GM18870 (cell line): ENCODE measurements at regions not wholly inside any gene's neighbourhood (a gene's known extent, or its start where the extent isn't known, plus 50 kb on each side); places are given as distances from the start of the nearest gene placed in this dataset.

Source experiments
- ATAC-seq: cut with Tn5 transposase; IDR thresholded peaks from one replicate; pipeline ENCODE4 v1.9.1; 2021; ENCODE audit warnings: moderate library complexity; ENCODE audit not compliant: unreplicated experiment

GRCh38 chr3:190790185-190790584 is 72.3 kb downstream of the GMNC start:
- no peak for ATAC-seq

GRCh38 chr3:190786898-190787297 is 75.6 kb downstream of the GMNC start:
- ATAC-seq: no peak

DNA sequence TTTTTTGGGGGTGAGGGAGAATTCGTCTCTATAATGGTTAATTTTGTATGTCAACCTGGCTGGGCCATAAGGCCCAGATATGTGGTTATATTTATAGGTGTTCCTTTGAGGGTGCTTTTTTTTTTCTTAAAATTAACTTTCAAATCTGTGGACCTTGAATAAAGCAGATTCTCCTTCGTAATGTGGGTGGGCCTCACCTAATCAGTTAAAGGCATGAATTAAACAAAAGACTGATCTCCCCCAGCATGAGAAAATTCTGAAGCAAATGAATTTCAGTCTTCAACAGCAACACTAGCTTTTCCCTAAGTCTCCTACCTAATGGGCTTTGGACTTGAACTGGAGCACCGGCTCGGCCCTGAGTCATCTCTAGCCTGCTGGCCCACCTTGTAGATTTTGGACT is 77.4 kb downstream of the GMNC start:
- ATAC-seq: no peak

DNA sequence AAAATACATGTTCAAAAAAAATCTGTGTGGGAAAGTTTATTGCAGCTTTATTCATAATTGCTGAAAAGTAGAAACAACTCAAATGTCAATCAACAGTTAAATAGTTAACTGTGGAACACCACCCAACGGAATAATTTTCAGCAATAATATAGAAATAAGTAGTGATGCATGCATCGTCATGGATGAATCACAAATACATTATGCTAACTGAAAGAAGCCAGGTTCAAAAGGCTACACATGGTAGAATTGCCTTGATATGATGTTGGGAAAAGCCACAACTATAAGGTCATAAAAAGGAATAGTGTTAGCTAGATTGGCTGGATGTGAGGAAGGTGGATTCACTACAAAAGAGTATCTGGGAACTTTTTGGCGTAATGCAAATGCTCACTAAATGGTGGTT is 82.0 kb downstream of the GMNC start:
- no peak for ATAC-seq

DNA sequence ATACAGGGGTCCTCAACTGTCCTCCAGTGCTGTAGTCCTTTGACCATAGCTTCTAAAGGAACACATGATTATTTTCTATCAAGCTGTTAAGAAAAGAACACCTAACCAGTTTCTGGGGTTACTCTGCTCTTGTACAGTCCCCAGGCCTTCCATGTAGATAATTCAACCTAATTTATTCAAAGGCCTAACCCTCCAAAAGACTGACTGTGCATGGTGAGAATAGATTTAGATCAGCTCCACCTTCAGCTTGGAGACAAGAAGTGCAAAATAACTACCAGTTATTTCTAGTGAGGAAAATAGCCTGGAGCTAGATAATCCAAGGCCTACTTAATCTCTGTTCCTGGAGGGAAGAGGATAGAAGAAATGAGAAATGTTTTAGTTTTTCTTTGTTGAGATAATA is 87.9 kb downstream of the GMNC start:
- ATAC-seq: no peak

- no peak for ATAC-seq
Observed at GRCh38 chr3:190773948-190774347, 88.5 kb downstream of the GMNC start.

- ATAC-seq: no peak
Observed at GRCh38 chr3:190772831-190773230, 89.7 kb downstream of the GMNC start.

- no peak for ATAC-seq
Observed at GRCh38 chr3:190768891-190769290, 93.6 kb downstream of the GMNC start.

DNA sequence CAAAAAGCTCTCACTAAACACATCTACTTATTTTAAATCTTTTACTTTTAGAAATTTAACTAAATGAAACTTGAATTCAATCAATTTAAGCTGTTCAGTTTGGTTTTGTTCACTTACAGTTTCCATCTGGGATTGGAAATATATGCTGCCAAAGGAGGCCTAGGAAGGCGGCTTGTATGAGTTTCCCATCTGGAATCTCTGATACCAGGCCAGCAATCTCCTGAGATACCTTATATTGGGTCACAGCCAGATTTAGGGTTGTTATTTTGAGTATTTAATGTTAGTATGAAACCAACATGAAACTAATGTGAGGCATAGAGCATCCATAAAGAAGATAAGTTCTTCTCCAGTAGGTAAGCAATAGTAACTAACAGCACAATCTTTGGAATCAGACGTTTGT is 94.6 kb downstream of the GMNC start:
- ATAC-seq: no peak

DNA sequence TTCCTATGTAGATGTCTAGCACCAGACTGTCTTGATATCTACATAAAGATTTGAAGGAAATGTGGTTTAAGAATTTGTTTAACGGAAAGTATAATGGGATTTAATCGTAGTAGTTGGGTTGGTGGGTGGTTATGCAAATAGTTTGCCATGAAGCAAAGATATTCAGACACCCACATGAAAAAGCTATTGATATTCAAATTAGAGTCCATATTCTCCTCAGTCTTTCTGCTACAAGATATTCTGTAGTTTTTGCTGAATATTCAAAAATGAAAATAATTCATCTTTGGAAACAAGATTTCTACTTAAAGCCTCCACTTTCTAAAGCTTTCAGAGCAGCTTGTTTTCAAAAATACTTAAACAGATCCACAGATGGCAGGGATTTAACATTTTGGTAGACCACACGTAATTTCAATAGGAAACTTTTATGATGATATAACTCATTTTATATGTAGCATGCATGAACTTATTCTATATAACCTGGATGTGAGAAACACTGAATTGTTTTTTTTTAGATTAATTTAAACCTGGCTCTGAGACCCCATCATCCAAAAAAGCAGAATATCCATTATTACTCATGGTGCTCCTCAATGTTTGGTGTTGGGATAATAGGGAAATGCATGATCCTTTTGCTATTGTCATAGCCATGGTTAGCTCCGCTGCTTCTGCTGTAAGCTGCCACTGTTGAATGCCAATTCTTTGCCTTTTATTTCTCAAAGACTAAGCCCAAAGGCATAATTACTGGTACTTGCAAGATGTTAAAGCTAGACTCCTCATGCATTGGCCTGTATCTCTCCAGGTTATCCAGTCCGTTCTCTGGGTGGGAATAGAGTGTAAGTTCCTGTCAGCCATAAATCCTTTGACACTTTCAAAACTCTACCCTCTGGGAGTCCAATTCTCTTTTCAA is 98.0 kb downstream of the GMNC start:
- no peak for ATAC-seq

GRCh38 chr3:190762801-190763200 is 99.7 kb downstream of the GMNC start:
- no peak for ATAC-seq

DNA sequence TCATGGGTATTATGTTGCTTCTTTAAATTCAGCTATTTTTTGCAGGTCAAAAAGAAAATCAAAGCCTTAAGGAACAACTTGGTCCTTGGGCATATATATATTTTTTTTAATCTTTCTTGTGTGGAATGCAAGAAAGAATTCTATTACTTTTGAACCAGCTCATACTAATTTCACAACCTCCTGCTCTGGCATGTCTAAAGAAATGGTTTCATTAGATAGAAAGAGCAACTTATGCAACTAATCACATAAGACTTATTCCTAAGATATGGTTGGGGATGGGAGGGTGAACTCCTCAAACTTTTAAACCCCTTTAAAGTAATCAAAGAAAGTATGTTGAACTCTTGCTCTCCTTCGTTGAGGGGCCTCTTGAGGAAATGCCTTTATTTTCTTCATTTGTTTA is 114.9 kb downstream of the GMNC start:
- ATAC-seq: no peak

- ATAC-seq: no peak
Observed at GRCh38 chr3:190746986-190747385, 115.5 kb downstream of the GMNC start.

GRCh38 chr3:190746531-190746930 is 116.0 kb downstream of the GMNC start:
- ATAC-seq: no peak

DNA sequence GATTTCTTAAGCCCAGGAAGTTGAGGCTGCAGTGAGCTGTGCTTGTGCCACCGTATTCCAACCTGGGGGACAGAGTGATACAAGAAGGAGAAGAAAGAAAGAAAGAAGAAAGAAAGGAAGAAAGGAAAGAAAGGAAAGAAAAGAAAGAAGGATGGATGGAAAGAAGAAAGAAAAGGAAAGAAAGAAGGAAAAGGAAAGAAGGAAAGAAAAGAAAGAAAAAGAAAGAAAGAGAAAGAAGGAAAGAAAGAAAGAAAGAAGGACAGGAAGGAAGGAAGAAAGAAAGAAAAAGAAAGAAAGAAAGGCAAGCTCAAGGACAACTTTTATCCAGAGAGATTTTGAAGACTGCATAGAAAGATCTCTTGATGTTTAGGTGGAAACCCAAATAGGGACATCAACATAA is 120.7 kb downstream of the GMNC start:
- no peak for ATAC-seq

DNA sequence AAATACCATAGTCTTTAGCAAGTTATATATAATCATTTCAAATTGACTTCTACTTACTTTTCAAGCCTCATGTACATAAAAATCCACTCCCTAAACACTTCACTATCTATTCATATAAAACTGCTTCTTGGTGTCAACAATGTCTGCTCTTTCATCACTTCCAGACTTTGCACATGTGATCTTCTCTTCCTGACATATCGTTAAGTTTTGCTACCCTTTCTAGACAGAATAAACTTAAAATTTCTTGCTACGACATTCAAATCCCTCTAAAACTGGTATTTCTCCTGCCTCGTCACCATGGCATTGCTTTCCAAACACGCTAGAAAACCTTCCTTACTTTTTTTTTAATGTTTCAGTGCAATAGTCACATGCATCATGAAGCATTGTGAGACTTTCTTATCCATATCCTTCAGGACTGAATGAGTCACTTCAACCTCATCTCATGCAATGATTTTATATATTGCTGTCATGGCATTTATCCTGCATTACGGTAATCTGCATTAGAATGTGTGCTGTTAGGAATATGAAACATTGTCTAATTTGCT is 122.8 kb downstream of the GMNC start:
- ATAC-seq: no peak

- no peak for ATAC-seq
Observed at GRCh38 chr3:190738636-190739155, 123.8 kb downstream of the GMNC start.

- ATAC-seq: no peak
Observed at GRCh38 chr3:190737446-190737845, 125.0 kb downstream of the GMNC start.

DNA sequence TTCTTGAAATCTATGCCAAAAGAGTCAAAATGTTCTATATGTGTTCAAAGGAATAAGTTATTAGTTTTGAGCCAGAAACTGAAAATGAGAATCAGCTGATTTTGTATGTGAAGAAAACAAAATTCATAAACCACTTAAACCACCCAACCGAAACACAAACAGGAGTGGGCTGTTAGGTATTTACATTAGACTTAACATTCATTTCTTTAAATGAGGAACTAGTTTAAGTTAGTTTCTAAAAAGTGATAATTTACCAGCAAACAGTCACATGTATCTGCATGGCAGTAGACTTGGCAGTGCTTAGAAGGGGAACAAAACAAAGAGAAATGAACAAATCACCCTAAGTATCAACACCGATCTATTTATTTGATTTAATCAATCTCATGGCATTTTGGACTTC is 128.0 kb downstream of the GMNC start:
- no peak for ATAC-seq

- ATAC-seq: no peak
Observed at GRCh38 chr3:190733591-190734146, 128.8 kb downstream of the GMNC start.

DNA sequence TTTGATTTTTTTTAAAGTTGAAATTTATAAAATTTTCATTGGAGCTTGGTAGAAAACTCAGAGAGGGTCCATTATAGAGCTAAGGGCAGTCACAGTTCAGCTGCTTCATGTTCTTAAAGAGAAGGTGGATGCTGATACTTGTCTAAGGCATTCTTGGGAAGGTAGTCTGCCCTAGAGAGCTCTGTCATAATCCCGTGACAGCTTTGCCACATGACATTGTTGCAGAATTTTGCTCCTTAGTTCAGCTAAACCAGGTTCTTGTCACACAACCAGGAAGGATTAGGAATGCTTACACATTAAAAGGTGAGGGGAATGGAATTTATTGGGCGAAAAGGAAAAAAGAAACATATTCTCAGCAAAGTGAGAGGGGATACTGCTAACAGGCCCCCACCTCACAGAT is 130.9 kb downstream of the GMNC start:
- ATAC-seq: no peak

- ATAC-seq: no peak
Observed at GRCh38 chr3:190728574-190729246, 133.8 kb downstream of the GMNC start.
